ENCODE measurements at regions not wholly inside any gene's neighbourhood (a gene's known extent, or its start where the extent isn't known, plus 50 kb on each side); places are given as distances from the start of the nearest gene placed in this dataset.

GRCh38 chr5:13276156-13276555 lies 668.3 kb downstream of the DNAH5 start:
- no peak for TF ChIP-seq TCF4 (CRISPR knock-in tag; IDR thresholded peaks at IDR 0.05; ENCODE audit: borderline replicate concordance)
- no peak for TF ChIP-seq POU6F1 (CRISPR knock-in tag; IDR thresholded peaks at IDR 0.05; ENCODE audit: borderline replicate concordance, low read depth)
- TF ChIP-seq, protein P1, sequence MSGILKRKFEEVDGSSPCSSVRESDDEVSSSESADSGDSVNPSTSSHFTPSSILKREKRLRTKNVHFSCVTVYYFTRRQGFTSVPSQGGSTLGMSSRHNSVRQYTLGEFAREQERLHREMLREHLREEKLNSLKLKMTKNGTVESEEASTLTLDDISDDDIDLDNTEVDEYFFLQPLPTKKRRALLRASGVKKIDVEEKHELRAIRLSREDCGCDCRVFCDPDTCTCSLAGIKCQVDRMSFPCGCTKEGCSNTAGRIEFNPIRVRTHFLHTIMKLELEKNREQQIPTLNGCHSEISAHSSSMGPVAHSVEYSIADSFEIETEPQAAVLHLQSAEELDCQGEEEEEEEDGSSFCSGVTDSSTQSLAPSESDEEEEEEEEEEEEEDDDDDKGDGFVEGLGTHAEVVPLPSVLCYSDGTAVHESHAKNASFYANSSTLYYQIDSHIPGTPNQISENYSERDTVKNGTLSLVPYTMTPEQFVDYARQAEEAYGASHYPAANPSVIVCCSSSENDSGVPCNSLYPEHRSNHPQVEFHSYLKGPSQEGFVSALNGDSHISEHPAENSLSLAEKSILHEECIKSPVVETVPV (CRISPR knock-in tag; IDR thresholded peaks at IDR 0.05) = no peak
- no peak for TF ChIP-seq GLIS3 (CRISPR knock-in tag; IDR thresholded peaks at IDR 0.05)
- no peak for TF ChIP-seq ZNF70 (CRISPR knock-in tag; IDR thresholded peaks at IDR 0.05)

DNA sequence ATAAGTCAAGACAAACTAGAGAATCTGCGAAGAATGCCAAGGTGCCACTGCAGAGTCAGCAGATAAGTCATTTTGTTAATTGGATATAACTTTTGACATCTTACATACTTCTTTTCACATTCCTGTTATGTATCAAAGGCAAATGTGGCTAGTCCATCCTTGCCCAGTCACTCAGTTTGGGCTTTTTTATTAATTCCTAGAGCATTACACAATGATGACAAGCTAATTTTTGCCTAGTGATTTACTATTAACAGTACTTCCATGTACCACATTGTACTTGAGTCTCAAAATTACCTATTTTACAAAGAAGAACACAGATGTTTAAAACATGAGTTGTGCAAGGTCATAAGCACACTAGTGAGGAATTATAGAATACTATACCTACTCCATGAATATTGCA lies 680.8 kb downstream of the DNAH5 start:
- TF ChIP-seq ZNF8 (CRISPR knock-in tag; IDR thresholded peaks at IDR 0.05) (no peak), TCF4 (CRISPR knock-in tag; IDR thresholded peaks at IDR 0.05; ENCODE audit: borderline replicate concordance) (no peak), ESRRG (CRISPR knock-in tag; IDR thresholded peaks at IDR 0.05) (no peak), BACH2 (CRISPR knock-in tag; IDR thresholded peaks at IDR 0.05; ENCODE audit: borderline replicate concordance) (no peak), ARNTL (CRISPR knock-in tag; IDR thresholded peaks at IDR 0.05; ENCODE audit: borderline replicate concordance, low read depth) (no peak), ZFP30 (CRISPR knock-in tag; IDR thresholded peaks at IDR 0.05) (no peak), OSR1 (CRISPR knock-in tag; IDR thresholded peaks at IDR 0.05) (no peak), CSDC2 (CRISPR knock-in tag; IDR thresholded peaks at IDR 0.05) (no peak), ZC3H10 (CRISPR knock-in tag; IDR thresholded peaks at IDR 0.05) (no peak), ZNF70 (CRISPR knock-in tag; IDR thresholded peaks at IDR 0.05) (no peak), TSHZ2 (CRISPR knock-in tag; IDR thresholded peaks at IDR 0.05) (no peak), GLIS3 (CRISPR knock-in tag; IDR thresholded peaks at IDR 0.05) (no peak), POU6F1 (CRISPR knock-in tag; IDR thresholded peaks at IDR 0.05; ENCODE audit: borderline replicate concordance, low read depth) (no peak), ISL1 (CRISPR knock-in tag; IDR thresholded peaks at IDR 0.05) (no peak), SNAI2 (CRISPR knock-in tag; IDR thresholded peaks at IDR 0.05) (no peak), ZNF565 (CRISPR knock-in tag; conservative IDR thresholded peaks at IDR 0.05; ENCODE audit: low read depth) (no peak), PPARA (CRISPR knock-in tag; IDR thresholded peaks at IDR 0.05; ENCODE audit: borderline replicate concordance) (no peak)
- no peak for ATAC-seq

More at GRCh38 chr5:13276156-13276555, 668.3 kb downstream of the DNAH5 start:
- no peak for ATAC-seq

- TF ChIP-seq ZFP30 (CRISPR knock-in tag; IDR thresholded peaks at IDR 0.05) = no peak
- ATAC-seq = no peak
Observed at GRCh38 chr5:13253111-13253510, 691.4 kb downstream of the DNAH5 start.

DNA sequence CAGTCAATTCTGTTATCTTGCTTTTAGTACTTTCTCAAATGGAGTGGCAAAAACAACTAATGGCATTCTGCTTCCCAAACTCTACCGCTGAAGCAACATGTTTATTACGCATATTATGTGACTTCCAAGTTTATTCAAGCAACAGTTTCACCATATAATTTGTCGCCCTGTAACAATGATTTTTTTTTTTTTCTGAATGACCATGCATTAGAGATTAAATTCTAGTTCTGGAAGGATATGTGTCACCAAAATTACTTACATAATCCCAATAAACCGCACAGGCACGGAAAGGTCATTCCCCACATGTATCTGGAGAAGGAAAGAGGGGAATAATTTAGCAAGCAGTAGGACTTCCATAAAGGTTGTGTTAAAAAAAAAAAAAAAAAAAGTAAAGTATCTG lies 691.8 kb downstream of the DNAH5 start:
- TF ChIP-seq, protein P1 (CRISPR knock-in tag; IDR thresholded peaks at IDR 0.05) = no peak
- TF ChIP-seq ZFP30 (CRISPR knock-in tag; IDR thresholded peaks at IDR 0.05) = no peak
- TF ChIP-seq TOX (CRISPR knock-in tag; IDR thresholded peaks at IDR 0.05; ENCODE audit: borderline replicate concordance) = no peak
- no peak for TF ChIP-seq PATZ1 (CRISPR knock-in tag; IDR thresholded peaks at IDR 0.05; ENCODE audit: borderline replicate concordance)
- no peak for TF ChIP-seq CSDC2 (CRISPR knock-in tag; IDR thresholded peaks at IDR 0.05)
- TF ChIP-seq RARB (CRISPR knock-in tag; IDR thresholded peaks at IDR 0.05) = no peak
- no peak for TF ChIP-seq ZC3H10 (CRISPR knock-in tag; IDR thresholded peaks at IDR 0.05)
- no peak for ATAC-seq

All from SK-N-SH treated with all-trans-retinoic acid at 6 μM for 48 hours (cell line).